ENCODE measurements at regions not wholly inside any gene's neighbourhood (a gene's known extent, or its start where the extent isn't known, plus 50 kb on each side); places are given as distances from the start of the nearest gene placed in this dataset.

DNA sequence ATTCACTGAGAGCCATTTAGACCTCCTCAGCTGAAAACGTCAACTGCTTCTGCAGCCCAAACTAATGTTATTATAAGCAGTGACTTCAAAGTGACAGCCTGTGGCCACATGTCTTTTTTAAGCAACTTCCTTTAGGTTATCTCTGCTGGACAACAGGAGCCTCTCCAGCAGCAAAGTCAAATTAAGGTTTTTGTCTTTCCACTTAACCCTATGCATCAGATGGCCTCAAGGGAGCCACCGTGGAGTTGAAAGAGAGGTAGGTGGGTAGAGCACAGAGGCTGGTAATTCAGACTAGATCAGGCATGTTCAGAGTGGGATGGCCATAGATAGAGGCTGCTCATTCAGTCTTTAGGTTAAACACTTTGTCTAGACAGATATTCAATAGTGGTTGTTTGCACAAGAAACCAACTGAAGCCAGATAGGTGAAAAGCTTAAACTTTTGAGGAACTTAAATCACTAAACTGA, 300.6 kb upstream of the ECI2 start:
- H3K4me3 ChIP-seq (ENCODE audit: insufficient read depth, low read length) = no peak overlapping the region
- no peaks in the 10 kb centered on the region for H3K79me2 ChIP-seq (ENCODE audit: insufficient read depth, low read length)
- H2AFZ ChIP-seq (ENCODE audit: low read length) = no peak overlapping the region
- H3K4me2 ChIP-seq (ENCODE audit: insufficient read depth, low read length) = no peak overlapping the region
- no peaks in the 10 kb centered on the region for H3K9me3 ChIP-seq (ENCODE audit: low read depth, low read length)
- H3K4me1 ChIP-seq (ENCODE audit: insufficient read depth, low read length) = no peaks in the 10 kb centered on the region
- H3K27ac ChIP-seq (ENCODE audit: low read depth, low read length) = no peak overlapping the region
- no peaks in the 10 kb centered on the region for H3K36me3 ChIP-seq (ENCODE audit: insufficient read depth, low read length)
- TF ChIP-seq, protein P1, sequence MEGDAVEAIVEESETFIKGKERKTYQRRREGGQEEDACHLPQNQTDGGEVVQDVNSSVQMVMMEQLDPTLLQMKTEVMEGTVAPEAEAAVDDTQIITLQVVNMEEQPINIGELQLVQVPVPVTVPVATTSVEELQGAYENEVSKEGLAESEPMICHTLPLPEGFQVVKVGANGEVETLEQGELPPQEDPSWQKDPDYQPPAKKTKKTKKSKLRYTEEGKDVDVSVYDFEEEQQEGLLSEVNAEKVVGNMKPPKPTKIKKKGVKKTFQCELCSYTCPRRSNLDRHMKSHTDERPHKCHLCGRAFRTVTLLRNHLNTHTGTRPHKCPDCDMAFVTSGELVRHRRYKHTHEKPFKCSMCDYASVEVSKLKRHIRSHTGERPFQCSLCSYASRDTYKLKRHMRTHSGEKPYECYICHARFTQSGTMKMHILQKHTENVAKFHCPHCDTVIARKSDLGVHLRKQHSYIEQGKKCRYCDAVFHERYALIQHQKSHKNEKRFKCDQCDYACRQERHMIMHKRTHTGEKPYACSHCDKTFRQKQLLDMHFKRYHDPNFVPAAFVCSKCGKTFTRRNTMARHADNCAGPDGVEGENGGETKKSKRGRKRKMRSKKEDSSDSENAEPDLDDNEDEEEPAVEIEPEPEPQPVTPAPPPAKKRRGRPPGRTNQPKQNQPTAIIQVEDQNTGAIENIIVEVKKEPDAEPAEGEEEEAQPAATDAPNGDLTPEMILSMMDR (IDR thresholded peaks at IDR 0.05; ENCODE audit: extremely low read depth, low read depth, low read length) = no peak
- DNase-seq (ENCODE audit: insufficient read length, low spot score, missing footprints) = peak; percentile 50
- no peaks in the 10 kb centered on the region for H3K27me3 ChIP-seq (ENCODE audit: insufficient read depth, low read length)
- H4K20me1 ChIP-seq (ENCODE audit: insufficient read depth, low read length) = no peaks in the 10 kb centered on the region

DNA sequence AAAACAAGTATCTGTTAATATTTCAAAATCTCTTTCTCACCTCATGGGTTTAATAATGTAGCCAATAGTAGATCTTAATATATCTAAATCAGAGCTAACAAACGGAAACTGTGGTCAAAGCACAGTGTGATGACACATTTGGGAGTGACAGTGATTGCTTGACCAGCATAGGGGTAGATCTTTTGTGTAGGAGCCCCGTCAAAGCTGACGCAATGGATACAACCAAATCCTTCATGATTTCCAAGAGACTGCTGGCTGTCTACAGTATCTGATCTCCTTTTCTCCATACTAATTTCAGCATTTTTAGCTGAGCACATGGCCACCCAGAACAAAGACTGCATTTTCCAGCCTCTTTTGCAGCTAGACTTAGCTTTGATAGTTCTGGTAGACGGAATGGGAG, 299.3 kb upstream of the ECI2 start:
- Histone ChIP-seq H3K27me3 (ENCODE audit: insufficient read depth, low read length) (no peaks in the 10 kb centered on the region), H3K9me3 (ENCODE audit: low read depth, low read length) (no peaks in the 10 kb centered on the region), H3K36me3 (ENCODE audit: insufficient read depth, low read length) (no peaks in the 10 kb centered on the region), H3K4me2 (ENCODE audit: insufficient read depth, low read length) (no peak overlapping the region), H3K4me1 (ENCODE audit: insufficient read depth, low read length) (no peaks in the 10 kb centered on the region), H3K79me2 (ENCODE audit: insufficient read depth, low read length) (no peaks in the 10 kb centered on the region), H3K27ac (ENCODE audit: low read depth, low read length) (no peak overlapping the region), H2AFZ (ENCODE audit: low read length) (no peak overlapping the region), H4K20me1 (ENCODE audit: insufficient read depth, low read length) (no peaks in the 10 kb centered on the region), H3K4me3 (ENCODE audit: insufficient read depth, low read length) (no peak overlapping the region)
- no peak for DNase-seq (ENCODE audit: insufficient read length, low spot score, missing footprints)
- TF ChIP-seq, protein P1 (IDR thresholded peaks at IDR 0.05; ENCODE audit: extremely low read depth, low read depth, low read length) = no peak

DNA sequence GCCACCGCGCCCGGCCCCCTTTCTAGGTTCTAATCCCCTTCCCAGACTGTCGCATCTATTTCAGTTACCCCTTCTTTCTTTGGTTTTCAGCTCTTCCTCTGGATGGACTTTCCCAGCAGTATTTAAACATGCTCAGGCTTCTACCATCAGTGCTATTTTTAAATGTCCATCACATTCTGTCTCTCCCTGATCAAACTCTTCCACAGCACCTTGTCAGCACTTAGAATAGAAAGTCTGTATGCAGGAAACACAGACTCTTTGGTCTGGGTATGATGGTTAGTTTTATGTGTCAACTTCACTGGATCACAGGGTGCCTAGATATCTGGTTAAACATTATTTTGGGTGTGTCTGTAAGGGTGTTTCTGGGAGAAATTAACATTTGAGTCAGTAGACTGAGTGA, 297.8 kb upstream of the ECI2 start:
- Histone ChIP-seq H3K9me3 (ENCODE audit: low read depth, low read length) (no peaks in the 10 kb centered on the region), H3K36me3 (ENCODE audit: insufficient read depth, low read length) (no peaks in the 10 kb centered on the region), H3K27me3 (ENCODE audit: insufficient read depth, low read length) (no peaks in the 10 kb centered on the region), H3K4me2 (ENCODE audit: insufficient read depth, low read length) (no peak overlapping the region), H3K4me3 (ENCODE audit: insufficient read depth, low read length) (no peak overlapping the region), H2AFZ (ENCODE audit: low read length) (no peak overlapping the region), H4K20me1 (ENCODE audit: insufficient read depth, low read length) (no peaks in the 10 kb centered on the region), H3K79me2 (ENCODE audit: insufficient read depth, low read length) (no peaks in the 10 kb centered on the region), H3K4me1 (ENCODE audit: insufficient read depth, low read length) (no peaks in the 10 kb centered on the region), H3K27ac (ENCODE audit: low read depth, low read length) (no peak overlapping the region)
- no peak for DNase-seq (ENCODE audit: insufficient read length, low spot score, missing footprints)
- TF ChIP-seq, protein P1 (IDR thresholded peaks at IDR 0.05; ENCODE audit: extremely low read depth, low read depth, low read length) = no peak

DNA sequence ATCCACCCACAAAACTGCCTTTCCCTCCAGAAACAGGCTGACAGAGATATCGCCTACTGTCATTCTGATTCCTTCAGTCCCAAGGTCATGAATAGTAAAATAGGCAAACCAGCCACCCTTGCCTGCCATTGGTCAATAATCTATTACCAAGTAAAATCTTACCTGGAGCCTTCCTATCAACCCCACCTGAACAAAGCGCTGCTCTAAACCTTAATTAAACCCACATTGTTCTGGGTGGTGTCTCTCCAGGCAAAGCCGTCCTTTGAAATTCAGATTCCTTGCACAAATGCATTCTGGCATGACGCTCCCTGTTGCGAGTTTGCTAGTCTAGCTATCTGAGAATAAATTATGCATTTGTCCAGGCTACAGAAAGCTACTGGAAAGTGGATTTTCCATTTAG, 291.6 kb upstream of the ECI2 start:
- Histone ChIP-seq H3K4me3 (ENCODE audit: insufficient read depth, low read length) (no peak overlapping the region), H2AFZ (ENCODE audit: low read length) (no peak overlapping the region), H4K20me1 (ENCODE audit: insufficient read depth, low read length) (no peaks in the 10 kb centered on the region), H3K9me3 (ENCODE audit: low read depth, low read length) (no peaks in the 10 kb centered on the region), H3K4me1 (ENCODE audit: insufficient read depth, low read length) (no peaks in the 10 kb centered on the region), H3K27ac (ENCODE audit: low read depth, low read length) (no peak overlapping the region), H3K79me2 (ENCODE audit: insufficient read depth, low read length) (no peaks in the 10 kb centered on the region), H3K27me3 (ENCODE audit: insufficient read depth, low read length) (no peaks in the 10 kb centered on the region), H3K36me3 (ENCODE audit: insufficient read depth, low read length) (no peaks in the 10 kb centered on the region), H3K4me2 (ENCODE audit: insufficient read depth, low read length) (no peak overlapping the region)
- TF ChIP-seq, protein P1 (IDR thresholded peaks at IDR 0.05; ENCODE audit: extremely low read depth, low read depth, low read length) = no peak
- DNase-seq (ENCODE audit: insufficient read length, low spot score, missing footprints) = peak; percentile 18
